ENCODE measurements at regions not wholly inside any gene's neighbourhood (a gene's known extent, or its start where the extent isn't known, plus 50 kb on each side); places are given as distances from the start of the nearest gene placed in this dataset.

- DNase-seq (ENCODE audit: low read depth in 1 of 2, low spot score in 1 of 2) = no peak
- Histone ChIP-seq H3K27ac (replicated peaks) (no peak overlapping the region), H3K4me3 (replicated peaks; ENCODE audit: insufficient read depth, low read length) (no peak overlapping the region), H3K27me3 (ENCODE audit: insufficient read depth, poor library complexity, severe bottlenecking) (no peaks in the 10 kb centered on the region)
- TF ChIP-seq GABPA (IDR thresholded peaks at IDR 0.05; ENCODE audit: low read depth) (no peak), POLR2AphosphoS5 (IDR thresholded peaks at IDR 0.05; ENCODE audit: low read depth) (no peak), SPI1 (IDR thresholded peaks at IDR 0.05; ENCODE audit: borderline replicate concordance, low read depth) (no peak), REST (IDR thresholded peaks at IDR 0.05; ENCODE audit: insufficient replicate concordance, low read depth) (no peak), CTCF (IDR thresholded peaks at IDR 0.05; ENCODE audit: insufficient read depth, low read length) (no peak)
Measured at GRCh38 chr2:45141883-45142866, 132.9 kb upstream of the SIX2 start.

- no peak for TF ChIP-seq POLR2AphosphoS5 (IDR thresholded peaks at IDR 0.05; ENCODE audit: low read depth)
- TF ChIP-seq SPI1 (IDR thresholded peaks at IDR 0.05; ENCODE audit: borderline replicate concordance, low read depth) = no peak
- no peak for TF ChIP-seq CTCF (IDR thresholded peaks at IDR 0.05; ENCODE audit: insufficient read depth, low read length)
- TF ChIP-seq REST (IDR thresholded peaks at IDR 0.05; ENCODE audit: insufficient replicate concordance, low read depth) = no peak
- no peak for TF ChIP-seq GABPA (IDR thresholded peaks at IDR 0.05; ENCODE audit: low read depth)
- H3K4me3 ChIP-seq (replicated peaks; ENCODE audit: insufficient read depth, low read length) = no peak overlapping the region
Measured at GRCh38 chr2:45140675-45141074, 131.4 kb upstream of the SIX2 start.

GRCh38 chr2:45138904-45139303 is 129.7 kb upstream of the SIX2 start:
- Histone ChIP-seq H3K27me3 (ENCODE audit: insufficient read depth, poor library complexity, severe bottlenecking) (no peaks in the 10 kb centered on the region), H3K27ac (replicated peaks) (no peak overlapping the region), H3K4me3 (replicated peaks; ENCODE audit: insufficient read depth, low read length) (no peak overlapping the region)
- TF ChIP-seq GABPA (IDR thresholded peaks at IDR 0.05; ENCODE audit: low read depth) = no peak
- TF ChIP-seq SPI1 (IDR thresholded peaks at IDR 0.05; ENCODE audit: borderline replicate concordance, low read depth) = no peak
- no peak for TF ChIP-seq POLR2AphosphoS5 (IDR thresholded peaks at IDR 0.05; ENCODE audit: low read depth)
- TF ChIP-seq REST (IDR thresholded peaks at IDR 0.05; ENCODE audit: insufficient replicate concordance, low read depth) = no peak
- no peak for TF ChIP-seq CTCF (IDR thresholded peaks at IDR 0.05; ENCODE audit: insufficient read depth, low read length)
- DNase-seq (ENCODE audit: low read depth in 1 of 2, low spot score in 1 of 2) = no peak

More at GRCh38 chr2:45140675-45141074, 131.4 kb upstream of the SIX2 start:
- Histone ChIP-seq H3K27ac (replicated peaks) (no peak overlapping the region), H3K27me3 (ENCODE audit: insufficient read depth, poor library complexity, severe bottlenecking) (no peaks in the 10 kb centered on the region)
- DNase-seq (ENCODE audit: low read depth in 1 of 2, low spot score in 1 of 2) = no peak
